ENCODE measurements at regions not wholly inside any gene's neighbourhood (a gene's known extent, or its start where the extent isn't known, plus 50 kb on each side); places are given as distances from the start of the nearest gene placed in this dataset.

DNA sequence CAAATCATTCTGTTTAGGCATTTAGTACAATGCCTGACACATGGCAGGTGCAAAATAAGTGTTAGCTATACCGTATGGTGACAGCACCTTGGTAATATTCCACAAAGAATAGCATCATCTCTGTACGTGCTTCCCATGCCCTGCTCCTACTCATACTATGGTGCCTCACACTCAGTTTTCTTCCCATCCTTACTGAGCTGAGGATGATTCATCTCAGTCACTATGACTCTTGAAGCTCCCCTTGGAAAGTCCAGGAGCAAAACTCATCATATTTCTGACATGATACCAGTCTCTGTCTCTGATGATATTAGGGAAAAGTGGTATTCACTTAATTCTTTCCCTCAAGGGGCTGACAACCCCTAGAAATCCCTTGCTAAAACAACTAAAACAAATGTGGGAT is 423.3 kb downstream of the EFNA5 start:
- TF ChIP-seq CTCF (IDR thresholded peaks at IDR 0.05), result no peak
- no peak for TF ChIP-seq EZH2 (IDR thresholded peaks at IDR 0.05; ENCODE audit: borderline replicate concordance, insufficient read depth, low read depth, low read length, poor library complexity, severe bottlenecking)
- H3K4me3 Mint-ChIP-seq, result no peak overlapping the region
- Histone ChIP-seq H3K36me3 (replicated peaks in 1 of 2; ENCODE audit: control extremely low read depth in 1 of 2, control insufficient read depth in 1 of 2, extremely low read depth in 1 of 2, insufficient read depth in 2 of 2, low read length in 1 of 2) (no peaks in the 10 kb centered on the region), H3K79me2 (ENCODE audit: control insufficient read depth, insufficient read depth, low read length) (no peaks in the 10 kb centered on the region), H3K27me3 (replicated peaks in 1 of 4; ENCODE audit: control extremely low read depth in 1 of 4, control insufficient read depth in 3 of 4, insufficient read depth in 4 of 4, low read length in 3 of 4) (no peaks in the 10 kb centered on the region), H4K20me1 (ENCODE audit: control insufficient read depth, insufficient read depth, low read length, poor library complexity, severe bottlenecking) (no peaks in the 10 kb centered on the region), H3K4me2 (replicated peaks; ENCODE audit: low read depth, low read length, poor library complexity, severe bottlenecking) (no peak overlapping the region), H3K9ac (ENCODE audit: low read length) (no peak overlapping the region), H3K4me3 (ENCODE audit: control extremely low read depth in 1 of 5, extremely low read depth in 1 of 5, insufficient read depth in 1 of 5, low read depth in 2 of 5, low read length in 4 of 5) (no peak overlapping the region), H2AFZ (ENCODE audit: insufficient read depth, low read depth, low read length, poor library complexity, severe bottlenecking) (no peak overlapping the region), H3K27ac (ENCODE audit: low read length in 2 of 2) (no peak overlapping the region), H3K9me3 (ENCODE audit: control extremely low read depth in 1 of 3, control insufficient read depth in 2 of 3, insufficient read depth in 1 of 3, low read length in 2 of 3) (no peaks in the 10 kb centered on the region), H3K4me1 (ENCODE audit: control insufficient read depth in 2 of 2, insufficient read depth in 2 of 2, low read length in 2 of 2) (no peaks in the 10 kb centered on the region)
- intact Hi-C loops (cut with micrococcal nuclease), result no loop called here
- WGBS (ENCODE audit: insufficient coverage), result 77% methylated on average over 2 of the region's 2 CpGs
- no peak for ATAC-seq (ENCODE audit: low read depth)
- POLR2A ChIA-PET, result no interaction called here
- H3K9me3 Mint-ChIP-seq (ENCODE audit: insufficient read depth), result no peaks in the 10 kb centered on the region
- no peak overlapping the region for H3K27ac Mint-ChIP-seq
- H3K27me3 Mint-ChIP-seq, result peaks cover 2% of the 10 kb centered on the region
- DNase-seq, result no peak
- no peaks in the 10 kb centered on the region for H3K4me1 Mint-ChIP-seq
- CTCF ChIA-PET, result no interaction called here

GRCh38 chr5:107243220-107243579 is 427.5 kb downstream of the EFNA5 start:
- H3K4me3 ChIP-seq (ENCODE audit: control extremely low read depth in 1 of 5, extremely low read depth in 1 of 5, insufficient read depth in 1 of 5, low read depth in 2 of 5, low read length in 4 of 5), result no peak overlapping the region
- intact Hi-C loops (cut with micrococcal nuclease), result no loop called here
- DNase-seq (no peak), ATAC-seq (ENCODE audit: low read depth) (no peak)
- no peaks in the 10 kb centered on the region for H3K9me3 ChIP-seq (ENCODE audit: control extremely low read depth in 1 of 3, control insufficient read depth in 2 of 3, insufficient read depth in 1 of 3, low read length in 2 of 3)
- no peaks in the 10 kb centered on the region for H3K4me1 Mint-ChIP-seq
- H3K4me1 ChIP-seq (ENCODE audit: control insufficient read depth in 2 of 2, insufficient read depth in 2 of 2, low read length in 2 of 2), result no peaks in the 10 kb centered on the region
- no peak overlapping the region for H3K4me3 Mint-ChIP-seq
- H3K9ac ChIP-seq (ENCODE audit: low read length), result no peak overlapping the region
- no peaks in the 10 kb centered on the region for H3K36me3 ChIP-seq (replicated peaks in 1 of 2; ENCODE audit: control extremely low read depth in 1 of 2, control insufficient read depth in 1 of 2, extremely low read depth in 1 of 2, insufficient read depth in 2 of 2, low read length in 1 of 2)
- no peaks in the 10 kb centered on the region for H4K20me1 ChIP-seq (ENCODE audit: control insufficient read depth, insufficient read depth, low read length, poor library complexity, severe bottlenecking)
- ChIA-PET CTCF (no interaction called here), POLR2A (no interaction called here)
- H3K27me3 ChIP-seq (replicated peaks in 1 of 4; ENCODE audit: control extremely low read depth in 1 of 4, control insufficient read depth in 3 of 4, insufficient read depth in 4 of 4, low read length in 3 of 4), result no peaks in the 10 kb centered on the region
- no peak overlapping the region for H3K4me2 ChIP-seq (replicated peaks; ENCODE audit: low read depth, low read length, poor library complexity, severe bottlenecking)
- H2AFZ ChIP-seq (ENCODE audit: insufficient read depth, low read depth, low read length, poor library complexity, severe bottlenecking), result no peak overlapping the region
- no peak overlapping the region for H3K27ac Mint-ChIP-seq
- TF ChIP-seq CTCF (IDR thresholded peaks at IDR 0.05) (no peak), EZH2 (IDR thresholded peaks at IDR 0.05; ENCODE audit: borderline replicate concordance, insufficient read depth, low read depth, low read length, poor library complexity, severe bottlenecking) (no peak)
- H3K27me3 Mint-ChIP-seq, result no peaks in the 10 kb centered on the region
- WGBS (ENCODE audit: insufficient coverage), result 100% methylated on average over 1 of the region's 3 CpGs
- no peaks in the 10 kb centered on the region for H3K79me2 ChIP-seq (ENCODE audit: control insufficient read depth, insufficient read depth, low read length)
- H3K9me3 Mint-ChIP-seq (ENCODE audit: insufficient read depth), result no peaks in the 10 kb centered on the region
- H3K27ac ChIP-seq (ENCODE audit: low read length in 2 of 2), result no peak overlapping the region
